ENCODE measurements at regions not wholly inside any gene's neighbourhood (a gene's known extent, or its start where the extent isn't known, plus 50 kb on each side); places are given as distances from the start of the nearest gene placed in this dataset.

DNA sequence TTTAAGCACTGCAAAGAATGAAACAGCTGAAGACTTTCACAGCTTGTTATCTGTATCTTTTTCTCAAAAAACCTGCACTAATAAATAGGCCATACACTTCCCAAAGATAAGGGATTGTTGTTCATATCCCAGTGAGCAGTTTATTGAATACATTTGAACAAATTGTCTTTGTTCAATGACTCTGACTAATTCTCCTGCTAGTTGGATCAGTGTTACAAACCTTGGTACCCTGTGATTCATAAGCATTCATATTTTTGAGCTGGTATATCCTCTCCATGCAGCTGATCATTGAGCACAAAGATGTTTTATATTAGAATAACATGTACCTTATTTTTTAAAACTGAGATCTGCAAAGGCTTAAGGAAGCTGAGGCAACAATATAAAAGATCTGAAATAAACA is 58.9 kb upstream of the FSCB start:
- Histone ChIP-seq H3K36me3 (ENCODE audit: control insufficient read depth, insufficient read depth, low read length) (no peaks in the 10 kb centered on the region), H3K27me3 (ENCODE audit: control insufficient read depth, insufficient read depth, low read length) (no peaks in the 10 kb centered on the region), H3K4me3 (ENCODE audit: low read depth, low read length) (no peak overlapping the region), H3K9me3 (ENCODE audit: control insufficient read depth in 2 of 2, low read length in 2 of 2) (no peaks in the 10 kb centered on the region), H3K4me1 (ENCODE audit: control insufficient read depth, insufficient read depth, low read length, poor library complexity, severe bottlenecking) (no peaks in the 10 kb centered on the region), H3K27ac (ENCODE audit: insufficient read depth, low read length, poor library complexity, severe bottlenecking) (no peak overlapping the region)
- Mint-ChIP-seq H3K4me3 (no peak overlapping the region), H3K27me3 (no peaks in the 10 kb centered on the region), H3K4me1 (no peaks in the 10 kb centered on the region), H3K27ac (no peak overlapping the region), H3K36me3 (no peaks in the 10 kb centered on the region), H3K9me3 (peaks cover 0 to 15% (median 6%) of the 10 kb centered on the region in 7 donors)
- DNase-seq (no peak), ATAC-seq (ENCODE audit: low read depth in 2 of 2) (no peak)

DNA sequence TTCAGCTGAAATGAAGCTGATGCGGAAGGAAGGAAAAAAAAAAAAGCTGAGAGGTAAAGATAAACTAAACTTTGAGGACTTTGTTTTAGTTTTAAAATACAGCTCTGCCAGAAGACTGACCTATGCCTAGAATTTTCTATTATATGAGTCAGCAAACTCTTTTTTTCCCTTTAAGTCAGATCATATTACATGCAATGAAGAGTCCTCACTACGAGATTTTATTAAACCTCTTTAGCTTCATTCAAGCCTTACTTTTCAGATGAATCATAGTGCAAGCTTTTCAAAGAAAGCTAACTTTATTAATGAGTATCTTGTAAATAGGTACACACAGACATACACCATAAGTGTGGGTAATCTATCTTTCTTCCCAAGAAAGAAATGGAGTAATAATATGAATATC is 57.8 kb upstream of the FSCB start:
- H3K9me3 Mint-ChIP-seq = peaks cover 3 to 17% (median 8%) of the 10 kb centered on the region in 7 donors
- H3K4me1 Mint-ChIP-seq = no peaks in the 10 kb centered on the region
- ATAC-seq (ENCODE audit: low read depth in 2 of 2) = no peak
- Histone ChIP-seq H3K27ac (ENCODE audit: insufficient read depth, low read length, poor library complexity, severe bottlenecking) (no peak overlapping the region), H3K27me3 (ENCODE audit: control insufficient read depth, insufficient read depth, low read length) (no peaks in the 10 kb centered on the region), H3K36me3 (ENCODE audit: control insufficient read depth, insufficient read depth, low read length) (no peaks in the 10 kb centered on the region), H3K4me3 (ENCODE audit: low read depth, low read length) (no peak overlapping the region), H3K9me3 (ENCODE audit: control insufficient read depth in 2 of 2, low read length in 2 of 2) (no peaks in the 10 kb centered on the region), H3K4me1 (ENCODE audit: control insufficient read depth, insufficient read depth, low read length, poor library complexity, severe bottlenecking) (no peaks in the 10 kb centered on the region)
- H3K27ac Mint-ChIP-seq = no peak overlapping the region
- DNase-seq = no peak
- H3K4me3 Mint-ChIP-seq = no peak overlapping the region
- H3K36me3 Mint-ChIP-seq = no peaks in the 10 kb centered on the region
- H3K27me3 Mint-ChIP-seq = no peaks in the 10 kb centered on the region
